ENCODE measurements at regions not wholly inside any gene's neighbourhood (a gene's known extent, or its start where the extent isn't known, plus 50 kb on each side); places are given as distances from the start of the nearest gene placed in this dataset.
A peak's percentile ranks its signal among the peaks of the same experiment; 100 is the strongest.

DNA sequence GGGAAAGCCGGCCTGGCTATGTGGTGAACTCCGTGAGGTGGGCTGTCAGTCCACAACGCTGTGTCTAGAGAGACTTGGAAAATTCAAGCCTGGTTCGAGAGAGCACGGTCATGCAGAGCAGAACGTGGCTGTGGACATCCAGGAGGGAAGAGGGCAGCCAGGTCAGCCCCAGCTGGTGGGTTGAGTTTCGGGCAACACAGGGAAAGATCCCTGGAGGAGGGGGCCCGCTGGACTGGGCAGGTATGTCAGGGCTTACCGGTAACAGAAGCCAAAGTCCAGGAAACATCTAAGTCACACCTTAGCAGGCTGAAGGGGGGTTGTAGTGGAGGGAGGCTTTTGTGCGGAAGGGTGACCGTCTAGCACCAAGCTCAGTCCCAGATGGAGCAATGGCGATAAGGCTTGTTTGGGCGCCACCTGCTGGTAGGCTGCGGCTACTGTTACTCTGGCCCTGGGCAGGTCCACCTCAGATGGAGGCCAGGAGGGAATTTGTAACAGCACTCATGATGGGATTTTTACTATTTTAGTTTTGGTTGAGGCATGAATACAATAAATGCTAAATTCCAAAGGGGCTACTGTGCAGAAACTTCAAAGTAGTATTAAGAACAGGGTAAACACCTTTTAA is 143.3 kb upstream of the ZNF644 start:
- TF ChIP-seq, protein P1, sequence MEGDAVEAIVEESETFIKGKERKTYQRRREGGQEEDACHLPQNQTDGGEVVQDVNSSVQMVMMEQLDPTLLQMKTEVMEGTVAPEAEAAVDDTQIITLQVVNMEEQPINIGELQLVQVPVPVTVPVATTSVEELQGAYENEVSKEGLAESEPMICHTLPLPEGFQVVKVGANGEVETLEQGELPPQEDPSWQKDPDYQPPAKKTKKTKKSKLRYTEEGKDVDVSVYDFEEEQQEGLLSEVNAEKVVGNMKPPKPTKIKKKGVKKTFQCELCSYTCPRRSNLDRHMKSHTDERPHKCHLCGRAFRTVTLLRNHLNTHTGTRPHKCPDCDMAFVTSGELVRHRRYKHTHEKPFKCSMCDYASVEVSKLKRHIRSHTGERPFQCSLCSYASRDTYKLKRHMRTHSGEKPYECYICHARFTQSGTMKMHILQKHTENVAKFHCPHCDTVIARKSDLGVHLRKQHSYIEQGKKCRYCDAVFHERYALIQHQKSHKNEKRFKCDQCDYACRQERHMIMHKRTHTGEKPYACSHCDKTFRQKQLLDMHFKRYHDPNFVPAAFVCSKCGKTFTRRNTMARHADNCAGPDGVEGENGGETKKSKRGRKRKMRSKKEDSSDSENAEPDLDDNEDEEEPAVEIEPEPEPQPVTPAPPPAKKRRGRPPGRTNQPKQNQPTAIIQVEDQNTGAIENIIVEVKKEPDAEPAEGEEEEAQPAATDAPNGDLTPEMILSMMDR (conservative IDR thresholded peaks at IDR 0.05), result peak; percentile 90
- no peak for TF ChIP-seq ZFX (IDR thresholded peaks at IDR 0.05)
